MV-4-11 (cell line): ENCODE measurements at regions not wholly inside any gene's neighbourhood (a gene's known extent, or its start where the extent isn't known, plus 50 kb on each side); places are given as distances from the start of the nearest gene placed in this dataset.

ENCODE experiments used
- DNase-seq: peaks from one replicate; lab custom pipeline; 2025; lab: John Stamatoyannopoulos, UW

DNA sequence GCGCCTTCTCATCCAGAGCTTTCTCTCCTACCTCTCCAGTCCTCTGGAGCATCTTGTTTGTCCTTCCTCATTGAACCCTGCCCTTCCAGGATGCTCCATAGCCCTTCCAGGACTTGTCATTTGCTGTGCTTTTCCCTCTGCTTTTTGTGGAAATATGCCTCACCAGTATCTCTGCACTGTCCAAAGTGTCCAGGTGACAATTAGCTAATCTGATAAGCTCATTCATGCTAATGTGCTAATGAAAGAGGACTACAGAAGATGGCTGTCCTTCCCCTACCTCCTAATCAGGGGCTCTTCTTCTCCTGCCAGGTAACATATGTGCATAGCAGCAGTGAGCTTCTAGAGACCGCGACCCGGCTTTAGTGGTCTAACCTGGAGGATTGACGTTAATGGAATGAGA lies 58.4 kb upstream of the OTX2 start:
- no peak for DNase-seq

- DNase-seq: no peak
Observed at GRCh38 chr14:56862836-56863235, 52.6 kb upstream of the OTX2 start.

- DNase-seq: no peak
Observed at GRCh38 chr14:56860441-56860840, 50.2 kb upstream of the OTX2 start.
